ENCODE measurements at regions not wholly inside any gene's neighbourhood (a gene's known extent, or its start where the extent isn't known, plus 50 kb on each side); places are given as distances from the start of the nearest gene placed in this dataset.
"Not testable (repeated sequence)": the region's sequence is repeated elsewhere in the genome, so short reads cannot be mapped to it uniquely, and the experiment has no call there.

DNA sequence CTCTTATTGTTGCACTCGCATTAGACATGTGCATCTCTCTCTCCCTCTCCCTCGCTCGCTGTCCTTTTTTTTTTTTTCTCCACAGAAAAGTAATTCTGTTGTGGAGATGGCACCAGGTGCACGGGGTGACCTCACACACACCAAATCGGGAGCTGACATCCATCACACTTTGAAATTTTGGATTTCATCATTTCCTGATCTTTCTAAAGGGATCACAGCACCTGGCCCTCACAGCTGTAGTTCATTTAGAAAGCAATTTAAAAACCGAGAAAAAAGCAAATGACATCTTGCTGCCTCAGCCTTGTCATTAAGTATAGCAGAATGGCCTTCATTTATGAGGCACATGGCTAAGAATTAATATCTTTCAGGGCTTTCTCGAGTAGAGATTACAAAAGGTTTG is 717.2 kb downstream of the RNF144A start:
- DNase-seq (ENCODE audit: low read depth in 2 of 2), result no peak

DNA sequence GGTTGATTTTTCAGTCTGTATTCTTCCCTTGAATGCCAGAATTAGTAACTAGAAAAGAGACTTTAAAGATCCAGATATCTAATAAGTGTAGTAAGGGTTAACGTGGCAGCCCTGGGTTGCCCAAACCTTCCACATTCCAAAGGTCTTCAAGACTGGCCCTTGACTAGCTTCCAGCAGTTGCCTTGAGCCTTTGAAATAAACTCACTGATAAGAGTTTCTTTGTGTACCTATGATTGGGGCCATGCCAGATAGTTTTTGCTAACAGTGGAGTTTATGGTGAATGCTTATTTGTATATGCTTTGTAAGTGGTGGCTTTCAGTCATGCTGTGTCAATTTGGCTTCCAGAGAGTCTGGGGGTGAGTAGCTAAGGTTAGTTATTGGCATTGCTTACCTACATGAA is 722.3 kb downstream of the RNF144A start:
- DNase-seq (ENCODE audit: low read depth in 2 of 2), result no peak

DNA sequence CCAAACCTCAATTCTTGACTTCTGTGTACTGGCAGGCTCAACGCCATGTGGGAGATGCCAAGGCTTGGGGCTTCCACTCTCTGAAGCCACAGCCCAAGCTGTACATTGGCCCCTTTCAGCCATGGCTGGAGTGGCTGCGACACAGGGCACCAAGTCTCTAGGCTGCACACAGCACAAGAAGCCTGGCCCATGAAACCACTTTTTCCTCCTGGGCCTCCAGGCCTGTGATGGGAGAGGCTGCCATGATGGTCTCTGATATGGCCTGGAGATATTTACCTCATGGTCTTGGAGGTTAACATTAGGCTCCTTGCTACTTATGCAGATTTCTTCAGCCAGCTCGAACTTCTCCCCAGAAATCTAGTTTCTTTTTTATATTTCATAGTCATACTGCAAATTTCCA is 724.1 kb downstream of the RNF144A start:
- not testable (repeated sequence) for DNase-seq (ENCODE audit: low read depth in 2 of 2)

DNA sequence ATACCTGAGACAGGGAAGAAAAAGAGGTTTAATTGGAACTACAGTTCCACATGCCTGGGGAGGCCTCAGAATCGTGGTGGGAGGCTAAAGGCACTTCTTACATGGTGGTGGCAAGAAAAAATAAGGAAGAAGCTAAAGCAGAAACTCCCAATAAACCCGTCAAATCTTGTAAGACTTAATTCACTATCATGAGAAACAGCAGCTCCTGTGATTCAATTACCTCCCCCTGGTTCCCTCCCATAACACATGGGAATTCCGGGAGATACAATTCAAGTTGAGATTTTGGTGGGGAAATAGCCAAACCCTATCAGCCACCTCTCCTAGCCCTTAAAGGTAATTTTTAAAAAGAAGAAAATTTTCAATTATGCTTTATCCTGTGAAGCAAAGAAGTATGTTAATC is 728.8 kb downstream of the RNF144A start:
- DNase-seq (ENCODE audit: low read depth in 2 of 2), result no peak

DNA sequence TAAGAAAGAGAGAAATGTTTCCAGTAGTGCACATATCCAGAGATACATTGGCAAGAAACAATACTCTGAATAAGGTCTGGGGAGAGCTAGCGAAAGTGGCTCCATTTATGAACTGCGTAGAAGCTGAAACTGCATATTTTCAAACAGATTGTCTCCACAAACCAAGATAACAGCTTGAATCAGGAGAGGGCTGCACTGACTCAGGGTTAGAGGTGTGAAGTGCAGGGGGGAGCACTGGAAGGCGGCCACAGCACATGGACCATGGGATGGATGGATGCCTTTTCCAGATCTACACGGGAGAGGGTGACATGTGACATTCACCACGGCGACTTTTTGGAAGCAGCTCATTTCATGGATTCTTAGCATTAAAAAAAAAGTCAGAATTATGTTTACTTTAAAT is 729.4 kb downstream of the RNF144A start:
- DNase-seq (ENCODE audit: low read depth in 2 of 2), result no peak

DNA sequence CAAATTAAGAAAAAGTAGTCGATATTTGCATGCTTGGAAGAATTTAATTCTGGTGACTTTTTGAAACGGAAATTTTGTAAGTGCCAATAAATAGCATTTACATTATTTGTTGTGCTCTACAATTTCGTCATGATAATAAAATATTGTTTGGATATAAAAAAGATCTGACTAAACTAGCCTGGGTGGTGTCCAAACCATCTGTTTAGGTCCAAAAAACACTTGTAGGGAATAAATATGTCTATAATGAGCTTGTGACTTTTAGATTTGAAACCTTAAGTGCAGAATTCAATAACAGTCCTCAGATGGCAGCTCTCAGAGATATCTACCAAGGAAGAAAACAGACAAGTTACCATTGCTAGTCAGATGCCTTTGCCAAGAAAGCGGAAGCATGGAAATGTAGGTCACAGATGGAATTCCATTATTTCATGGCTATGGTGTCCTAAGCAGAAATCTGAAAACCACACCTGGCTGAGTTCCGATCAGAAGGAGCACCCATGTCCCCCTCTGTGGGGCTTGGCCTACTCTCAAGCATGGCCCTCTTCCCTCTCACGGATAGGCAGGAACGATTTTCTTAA is 731.1 kb downstream of the RNF144A start:
- no peak for DNase-seq (ENCODE audit: low read depth in 2 of 2)

DNA sequence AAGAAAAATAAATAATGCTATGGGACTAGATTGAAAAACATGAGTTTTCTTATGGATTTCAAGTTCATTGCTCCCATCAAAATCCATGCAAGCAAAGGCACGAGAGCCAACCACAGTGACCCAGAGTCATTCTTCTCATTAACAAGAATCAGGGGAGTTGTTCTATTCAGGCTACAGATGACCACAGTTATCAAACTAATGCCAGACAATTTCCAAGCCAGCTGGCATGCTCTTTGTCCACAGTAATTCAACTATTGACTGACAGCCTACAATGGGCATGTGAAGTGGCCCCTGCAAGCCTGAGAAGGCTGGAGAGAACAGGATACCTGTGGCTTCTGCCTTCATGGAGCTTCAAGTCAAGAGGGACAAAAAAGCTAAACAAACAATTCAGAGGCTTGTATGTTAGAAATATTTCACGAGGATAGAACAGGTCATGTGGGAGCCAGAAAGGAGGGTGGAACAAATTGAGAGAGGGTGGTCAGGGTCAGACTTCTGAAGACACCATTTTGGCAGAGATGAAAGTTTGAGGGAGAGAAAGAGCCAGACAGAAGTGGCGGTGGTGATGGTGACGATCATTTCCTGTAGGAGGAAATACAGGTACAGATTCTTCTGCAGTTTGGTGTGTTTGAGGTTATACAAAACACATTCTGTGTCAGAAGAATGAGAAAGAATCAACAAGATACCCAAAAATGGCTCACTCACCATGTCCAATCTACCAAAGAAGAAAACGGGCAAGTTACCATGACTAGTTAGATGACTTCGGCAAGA is 732.4 kb downstream of the RNF144A start:
- DNase-seq (ENCODE audit: low read depth in 2 of 2), result no peak

DNA sequence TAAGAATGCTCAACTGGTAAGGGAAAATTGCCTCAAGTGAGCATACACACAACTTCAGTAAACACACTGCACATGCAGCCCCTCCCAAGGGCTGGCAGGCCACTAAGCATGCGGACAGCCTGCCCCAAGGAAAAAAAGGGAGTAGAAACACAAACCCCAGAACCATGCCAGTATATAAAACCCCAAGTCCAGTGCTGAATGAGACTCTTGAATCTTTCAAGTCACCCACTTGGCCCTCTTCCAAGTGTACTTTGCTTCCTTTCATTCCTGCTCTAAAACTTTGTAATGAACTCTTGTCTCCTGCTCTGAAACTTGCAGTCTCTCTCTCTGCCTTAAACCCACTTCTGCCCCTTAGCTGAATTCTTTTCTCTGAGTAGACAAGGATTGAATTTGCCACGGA is 736.4 kb downstream of the RNF144A start:
- DNase-seq (ENCODE audit: low read depth in 2 of 2), result no peak

DNA sequence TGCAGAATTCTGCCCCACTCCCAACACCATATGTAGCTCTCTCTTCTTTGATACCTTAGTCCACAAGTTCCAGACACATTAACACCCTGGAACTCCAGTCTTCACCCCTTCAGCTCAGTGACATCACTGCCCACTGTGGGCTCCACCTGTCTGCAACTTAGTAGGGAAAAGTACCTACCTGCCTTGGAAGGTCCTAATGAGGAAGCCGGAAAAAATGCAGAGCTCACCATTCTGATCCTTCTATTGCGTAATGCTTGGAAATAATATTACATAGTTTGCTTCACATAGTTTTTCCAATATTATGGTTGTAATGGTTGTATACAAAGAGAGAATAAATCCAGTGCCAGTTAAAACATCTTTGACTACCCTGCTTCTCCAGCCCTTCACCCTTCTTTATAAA is 738.4 kb downstream of the RNF144A start:
- no peak for DNase-seq (ENCODE audit: low read depth in 2 of 2)

DNA sequence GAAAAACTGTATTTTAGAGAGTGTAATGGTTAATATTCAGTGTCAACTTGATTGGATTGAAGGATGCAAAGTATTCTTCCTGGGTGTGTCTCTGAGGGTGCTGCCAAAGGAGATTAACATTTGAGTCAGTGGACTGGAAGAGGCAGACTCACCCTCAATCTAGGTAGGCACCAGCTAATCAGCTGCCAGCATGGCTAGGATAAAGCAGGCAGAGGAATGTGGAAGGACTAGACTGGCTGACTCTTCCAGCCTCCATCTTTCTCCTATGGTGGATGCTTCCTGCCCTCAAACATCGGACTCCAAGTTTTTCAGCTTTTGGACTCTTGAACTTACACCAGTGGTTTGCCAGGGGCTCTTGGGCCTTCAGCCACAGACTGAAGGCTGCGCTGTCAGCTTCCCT is 740.3 kb downstream of the RNF144A start:
- not testable (repeated sequence) for DNase-seq (ENCODE audit: low read depth in 2 of 2)

DNA sequence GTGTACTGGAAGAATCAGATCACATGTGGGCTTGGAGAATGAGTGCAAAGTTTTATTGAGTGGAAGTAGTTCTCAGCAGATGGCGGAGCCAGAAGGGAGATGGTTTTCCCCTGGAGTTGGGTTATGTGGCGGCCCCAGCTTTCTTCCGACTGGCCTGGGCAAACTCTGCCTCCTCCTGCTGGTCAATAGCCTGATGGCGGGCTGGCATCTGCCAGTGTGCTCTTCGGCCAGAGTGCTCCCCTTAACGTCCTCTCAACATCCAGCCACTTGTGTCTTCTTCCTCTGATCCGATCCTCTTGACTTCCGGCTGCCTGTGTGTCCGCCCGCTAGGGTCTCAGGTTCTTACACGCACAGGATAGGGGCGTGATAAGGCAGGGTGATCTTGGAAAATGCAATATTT is 741.3 kb downstream of the RNF144A start:
- no peak for DNase-seq (ENCODE audit: low read depth in 2 of 2)

DNA sequence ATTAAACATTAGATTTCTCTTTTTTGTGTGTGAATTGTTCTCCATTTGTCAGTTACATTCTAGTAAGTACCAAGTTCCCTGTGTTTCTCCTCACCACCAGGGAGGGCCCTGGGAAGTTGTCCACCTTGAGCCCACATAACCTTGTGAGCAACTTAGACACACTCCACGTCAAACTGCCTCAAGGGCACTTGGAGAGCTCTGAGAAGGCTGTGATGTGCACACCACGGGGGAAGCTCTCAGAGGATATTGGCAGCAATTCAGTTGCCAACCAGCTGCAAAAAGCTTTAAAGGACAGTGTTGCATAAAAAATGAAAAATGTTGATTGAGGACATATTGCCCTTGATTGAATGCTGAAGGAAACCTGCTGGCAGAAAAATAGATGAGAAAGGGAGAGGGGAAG is 743.6 kb downstream of the RNF144A start:
- no peak for DNase-seq (ENCODE audit: low read depth in 2 of 2)

DNA sequence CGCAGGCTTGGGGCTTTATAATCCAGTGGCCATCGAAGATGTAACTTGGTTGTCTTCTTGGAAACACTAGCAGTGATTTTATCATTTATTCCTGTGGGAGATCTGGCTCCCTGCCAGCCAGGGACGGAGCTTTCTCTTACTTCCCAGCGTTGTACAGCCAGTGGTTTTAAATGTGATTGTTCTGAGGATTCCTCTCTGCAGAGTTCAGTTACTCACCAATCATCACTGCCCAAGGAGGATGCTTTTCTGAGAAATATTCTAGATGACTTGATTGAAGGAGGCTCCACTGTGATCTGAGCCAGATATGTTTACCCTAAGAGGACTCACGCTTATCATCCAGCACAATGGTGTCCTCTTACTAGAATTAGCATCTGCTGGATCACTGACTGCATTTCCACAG is 744.3 kb downstream of the RNF144A start:
- no peak for DNase-seq (ENCODE audit: low read depth in 2 of 2)

DNA sequence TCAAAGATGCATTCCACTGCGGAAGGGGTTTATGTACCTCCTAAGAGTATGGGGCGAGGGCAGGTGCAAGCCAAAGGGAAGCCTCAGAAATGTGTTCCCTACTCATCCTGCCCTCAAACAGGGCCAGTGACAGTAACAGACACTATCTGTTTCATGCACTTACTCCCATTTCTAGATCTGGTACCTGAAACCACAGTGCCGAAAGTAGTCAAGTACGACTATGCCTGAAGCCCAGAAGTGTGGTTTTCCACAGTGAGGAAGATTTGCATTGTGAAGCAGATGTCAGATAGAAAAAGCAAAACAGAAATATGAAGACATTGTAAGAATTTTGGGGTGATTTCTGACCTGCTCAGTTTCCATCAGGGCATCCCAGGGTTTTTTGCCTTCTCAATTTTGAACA is 748.7 kb downstream of the RNF144A start:
- DNase-seq (ENCODE audit: low read depth in 2 of 2), result no peak

DNA sequence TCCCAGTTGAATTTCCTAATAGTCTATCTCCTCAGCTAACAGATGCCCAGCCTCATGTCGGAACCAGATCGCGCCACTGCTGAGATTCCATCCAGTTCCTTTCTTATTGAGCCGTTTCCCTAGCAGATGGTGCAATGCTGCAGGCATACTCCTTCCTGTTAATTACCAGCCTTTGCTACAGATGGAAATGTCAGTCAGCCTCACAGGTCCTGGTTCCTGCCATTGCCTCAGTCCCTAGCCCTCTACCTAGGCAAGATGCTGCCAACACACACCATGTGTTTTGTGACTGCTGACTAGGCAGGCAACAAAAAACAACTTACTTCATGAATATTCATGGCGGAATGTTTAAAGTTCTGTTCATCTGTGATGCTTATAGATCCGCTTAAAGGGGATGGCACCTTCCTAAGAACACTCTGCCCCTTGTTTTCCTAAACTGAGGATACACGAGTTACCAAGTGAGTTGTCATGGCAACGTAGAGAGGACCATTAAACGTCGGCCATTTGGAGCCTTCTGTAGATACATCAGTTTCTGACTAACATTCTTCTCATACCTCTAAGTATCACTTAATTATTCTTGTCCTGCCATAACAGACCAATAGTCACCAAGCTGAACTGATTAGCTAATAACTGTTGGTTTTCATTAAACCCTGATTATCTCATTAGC is 749.5 kb downstream of the RNF144A start:
- no peak for DNase-seq (ENCODE audit: low read depth in 2 of 2)

DNA sequence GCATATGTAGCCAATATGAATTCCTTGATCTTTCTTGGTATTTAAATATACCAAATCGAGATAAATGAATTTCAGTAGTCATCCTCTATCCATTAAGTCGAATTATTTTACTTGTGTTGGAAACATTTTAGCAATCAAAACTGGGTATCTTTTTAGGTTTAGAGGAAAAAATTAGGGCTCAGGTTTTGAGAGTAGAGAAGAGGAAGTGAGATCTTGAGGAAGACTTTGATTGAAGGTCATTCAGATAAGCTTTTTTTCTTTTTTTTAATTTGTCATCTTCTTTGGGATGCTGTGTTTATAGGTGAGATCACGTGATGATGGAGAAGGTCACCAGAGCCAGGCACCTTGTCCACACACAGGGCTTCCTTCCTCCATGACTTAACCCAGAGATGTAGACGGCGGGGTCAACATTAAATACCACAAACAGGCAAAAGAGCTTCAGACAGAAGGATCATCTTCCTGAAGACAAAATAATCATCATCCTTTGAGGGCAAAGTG is 750.1 kb downstream of the RNF144A start:
- DNase-seq (ENCODE audit: low read depth in 2 of 2), result no peak

DNA sequence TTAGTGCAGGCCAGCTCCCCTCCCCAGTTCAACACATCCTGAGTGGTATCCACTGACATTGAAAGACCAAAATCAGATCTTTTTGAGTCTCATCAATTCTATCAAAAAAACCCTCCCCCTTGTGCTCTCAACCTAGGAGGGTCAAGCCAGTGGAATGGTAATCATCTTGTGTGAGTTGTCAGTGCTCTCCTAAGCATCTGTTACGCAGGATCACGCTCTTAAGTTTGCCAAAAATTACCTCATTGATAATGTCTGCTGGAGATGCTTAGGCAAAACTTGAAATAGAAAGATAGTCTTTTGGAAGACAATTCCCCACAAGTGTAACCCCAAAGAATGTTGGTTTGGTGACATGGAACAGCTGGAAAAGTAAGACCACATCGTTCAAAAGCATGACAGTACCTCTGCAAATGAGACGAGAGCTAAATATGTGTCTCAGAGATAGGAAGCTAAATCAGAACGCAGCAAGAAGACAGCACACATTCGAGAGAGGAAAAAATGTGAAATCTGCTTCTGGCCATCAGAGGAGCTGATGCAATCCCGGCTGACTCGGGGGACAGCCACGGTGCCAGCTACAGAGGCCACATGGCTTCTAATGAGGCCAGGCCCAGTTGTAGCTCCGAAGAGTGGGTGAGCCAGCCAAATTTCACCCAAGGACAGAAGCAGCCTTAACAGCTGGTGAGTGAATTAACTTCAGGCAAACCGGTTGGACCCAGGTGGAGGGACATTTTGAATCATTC is 753.9 kb downstream of the RNF144A start:
- no peak for DNase-seq (ENCODE audit: low read depth in 2 of 2)

DNA sequence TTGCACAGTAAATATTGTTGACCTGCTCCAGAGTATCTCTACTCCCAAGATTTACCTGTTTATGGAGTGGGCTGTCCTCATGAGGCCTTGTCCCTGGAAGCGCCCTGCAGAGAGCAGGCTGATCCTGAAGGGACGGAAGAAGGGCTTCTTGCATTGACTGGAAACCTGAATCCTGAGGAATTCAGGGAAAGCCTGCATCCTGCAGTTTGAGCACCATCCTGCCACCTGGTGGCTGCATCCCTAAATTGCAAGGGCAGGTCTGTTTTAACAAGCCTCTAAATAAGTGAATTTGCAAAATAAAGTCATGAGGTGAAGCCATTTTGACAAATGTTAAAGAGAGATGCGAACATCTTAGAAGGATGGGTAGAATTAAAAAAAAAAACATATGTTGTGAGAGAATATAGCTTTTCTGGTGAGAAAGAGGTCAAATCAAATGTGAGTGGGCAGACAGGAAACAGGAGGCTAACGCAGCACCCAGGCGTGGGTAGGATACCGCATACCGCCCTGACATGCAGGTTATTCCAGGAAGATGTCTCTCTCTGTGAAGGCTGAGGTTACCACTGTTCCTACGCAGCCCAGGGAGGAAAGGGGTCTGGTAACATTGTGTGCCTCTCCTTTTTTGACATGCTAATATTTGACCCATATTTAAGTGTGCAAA is 754.9 kb downstream of the RNF144A start:
- DNase-seq (ENCODE audit: low read depth in 2 of 2), result peak; percentile 40 to 46

DNA sequence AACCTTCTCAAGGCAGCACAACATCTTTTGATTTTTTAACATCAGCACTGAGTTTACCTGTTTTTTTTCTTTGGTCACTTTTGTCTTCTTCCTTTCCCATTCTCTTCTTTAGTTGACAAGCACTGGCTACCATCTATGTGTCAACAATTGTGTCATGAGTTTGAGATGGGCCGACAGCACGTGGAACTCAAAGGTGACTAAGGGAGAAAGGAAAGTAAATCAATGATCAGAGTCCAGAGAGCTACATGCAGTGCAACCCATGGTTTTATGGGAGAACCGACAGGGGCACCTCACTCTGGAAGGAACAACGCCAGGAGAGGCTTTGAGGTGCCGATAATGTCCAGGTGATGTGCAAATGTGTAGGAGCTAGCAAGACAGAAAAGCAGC is 755.5 kb downstream of the RNF144A start:
- no peak for DNase-seq (ENCODE audit: low read depth in 2 of 2)

DNA sequence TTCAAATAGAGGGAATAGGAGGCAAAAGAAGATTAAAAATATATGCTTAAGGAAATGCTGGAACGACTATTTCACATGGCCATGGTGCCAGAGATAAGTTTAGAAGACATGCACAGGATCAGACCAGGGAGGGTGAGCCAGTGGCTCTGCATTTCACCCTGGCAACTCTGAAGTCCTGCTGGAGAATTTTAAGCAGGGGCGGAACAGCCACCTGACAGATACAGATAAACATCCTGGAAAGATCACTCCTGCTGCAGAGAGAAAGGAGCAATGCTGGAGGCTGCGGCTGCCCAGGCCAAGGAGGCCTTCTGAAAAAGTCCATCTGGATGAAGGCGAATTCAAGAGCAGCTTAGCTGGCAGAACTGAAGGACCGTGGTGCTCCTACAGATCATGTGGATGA is 755.9 kb downstream of the RNF144A start:
- DNase-seq (ENCODE audit: low read depth in 2 of 2), result no peak

DNA sequence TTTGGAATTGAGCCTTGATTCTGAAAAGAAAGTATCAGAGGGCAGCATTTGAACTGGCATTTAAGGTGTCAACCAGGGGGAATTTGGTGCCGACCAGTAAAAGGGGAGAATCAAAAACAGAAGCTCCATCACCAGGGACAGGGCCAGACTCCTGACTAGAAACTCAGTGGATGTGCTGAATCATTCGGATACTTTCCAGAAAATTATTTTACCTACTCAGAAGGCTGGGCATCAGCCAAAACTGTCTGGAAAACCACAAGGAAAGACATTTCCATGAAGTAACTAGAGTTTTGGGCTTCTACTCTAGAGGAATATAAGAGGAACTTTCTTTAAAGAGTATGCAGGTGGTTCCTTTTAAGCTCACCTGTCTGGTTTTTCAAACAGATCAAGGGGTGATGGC is 756.6 kb downstream of the RNF144A start:
- no peak for DNase-seq (ENCODE audit: low read depth in 2 of 2)

DNA sequence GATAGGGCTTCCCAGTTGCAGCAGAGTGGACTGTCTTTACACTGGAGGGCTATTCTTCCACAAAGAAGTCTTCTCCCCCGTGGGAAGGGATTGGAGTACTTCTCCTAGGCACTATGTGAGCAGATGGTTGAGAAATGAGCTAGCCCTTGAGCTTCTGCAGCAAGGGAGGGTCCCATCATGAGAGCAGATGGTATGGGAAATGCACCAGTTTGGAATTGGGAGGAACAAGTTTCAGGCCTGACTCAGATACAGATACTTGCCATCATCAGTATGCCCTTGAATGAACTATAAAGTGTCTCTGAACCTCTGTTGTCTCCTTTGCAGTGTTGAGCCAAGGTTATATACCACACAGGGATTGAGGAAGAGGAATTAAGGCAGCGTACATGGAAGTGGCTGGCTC is 757.4 kb downstream of the RNF144A start:
- DNase-seq (ENCODE audit: low read depth in 2 of 2), result no peak
